ENCODE measurements at regions not wholly inside any gene's neighbourhood (a gene's known extent, or its start where the extent isn't known, plus 50 kb on each side); places are given as distances from the start of the nearest gene placed in this dataset.

- TF ChIP-seq CTCF (optimal IDR thresholded peaks at IDR 0.05 in 1 of 3, IDR thresholded peaks at IDR 0.05 in 1 of 3, conservative IDR thresholded peaks at IDR 0.05 in 1 of 3; ENCODE audit: extremely low read depth in 1 of 3, insufficient read depth in 2 of 3, low read length in 3 of 3) (no peak), EZH2 (IDR thresholded peaks at IDR 0.05; ENCODE audit: low read length) (no peak)
Observed at GRCh38 chr10:130587718-130588117, 451.5 kb downstream of the GLRX3 start.
